ENCODE measurements at regions not wholly inside any gene's neighbourhood (a gene's known extent, or its start where the extent isn't known, plus 50 kb on each side); places are given as distances from the start of the nearest gene placed in this dataset.

DNA sequence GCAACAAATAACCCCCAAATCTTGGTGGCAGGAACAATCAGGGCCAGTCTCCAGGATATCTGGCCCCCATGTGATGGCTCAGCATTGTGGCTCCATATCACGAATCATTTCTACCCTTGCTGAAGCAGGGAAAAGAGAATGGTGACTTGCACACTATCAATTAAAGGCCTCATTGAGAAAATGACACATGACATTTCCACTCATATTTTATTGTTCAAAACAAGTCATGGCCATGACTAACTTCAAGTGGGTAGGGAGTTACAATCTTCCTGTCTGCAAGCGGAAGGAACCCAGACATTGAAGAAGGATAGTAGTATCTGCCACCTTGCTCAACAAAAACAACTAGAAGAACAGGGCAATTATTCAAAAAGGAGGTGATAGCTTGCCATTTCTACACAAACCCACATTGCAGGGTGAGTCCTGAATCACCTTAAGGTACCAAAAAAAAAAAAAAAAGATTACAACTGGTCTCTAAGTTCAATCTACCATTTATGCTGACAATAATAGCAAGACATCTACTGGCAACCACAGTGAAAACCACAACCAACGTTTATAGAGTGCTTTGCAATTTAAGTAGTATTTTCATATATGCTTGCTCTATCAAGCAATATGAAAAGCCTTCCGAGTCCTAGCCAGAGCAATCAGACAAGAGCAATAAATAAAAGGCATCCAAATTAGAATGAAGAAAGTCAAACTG lies 186.7 kb upstream of the DAPK1 start:
- TF ChIP-seq, protein P1, sequence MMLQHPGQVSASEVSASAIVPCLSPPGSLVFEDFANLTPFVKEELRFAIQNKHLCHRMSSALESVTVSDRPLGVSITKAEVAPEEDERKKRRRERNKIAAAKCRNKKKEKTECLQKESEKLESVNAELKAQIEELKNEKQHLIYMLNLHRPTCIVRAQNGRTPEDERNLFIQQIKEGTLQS (IDR thresholded peaks at IDR 0.05): no peak
- TF ChIP-seq POLR2A (IDR thresholded peaks at IDR 0.05; ENCODE audit: borderline replicate concordance, extremely low read depth, insufficient read depth, insufficient read length) (no peak), TCF7L2 (IDR thresholded peaks at IDR 0.05; ENCODE audit: borderline replicate concordance, extremely low read depth, insufficient read depth, insufficient read length) (no peak), POLR2AphosphoS5 (IDR thresholded peaks at IDR 0.05; ENCODE audit: low read depth, low read length) (no peak), EZH2 (IDR thresholded peaks at IDR 0.05) (no peak), JUND (IDR thresholded peaks at IDR 0.05) (no peak)
- TF ChIP-seq, protein P2, sequence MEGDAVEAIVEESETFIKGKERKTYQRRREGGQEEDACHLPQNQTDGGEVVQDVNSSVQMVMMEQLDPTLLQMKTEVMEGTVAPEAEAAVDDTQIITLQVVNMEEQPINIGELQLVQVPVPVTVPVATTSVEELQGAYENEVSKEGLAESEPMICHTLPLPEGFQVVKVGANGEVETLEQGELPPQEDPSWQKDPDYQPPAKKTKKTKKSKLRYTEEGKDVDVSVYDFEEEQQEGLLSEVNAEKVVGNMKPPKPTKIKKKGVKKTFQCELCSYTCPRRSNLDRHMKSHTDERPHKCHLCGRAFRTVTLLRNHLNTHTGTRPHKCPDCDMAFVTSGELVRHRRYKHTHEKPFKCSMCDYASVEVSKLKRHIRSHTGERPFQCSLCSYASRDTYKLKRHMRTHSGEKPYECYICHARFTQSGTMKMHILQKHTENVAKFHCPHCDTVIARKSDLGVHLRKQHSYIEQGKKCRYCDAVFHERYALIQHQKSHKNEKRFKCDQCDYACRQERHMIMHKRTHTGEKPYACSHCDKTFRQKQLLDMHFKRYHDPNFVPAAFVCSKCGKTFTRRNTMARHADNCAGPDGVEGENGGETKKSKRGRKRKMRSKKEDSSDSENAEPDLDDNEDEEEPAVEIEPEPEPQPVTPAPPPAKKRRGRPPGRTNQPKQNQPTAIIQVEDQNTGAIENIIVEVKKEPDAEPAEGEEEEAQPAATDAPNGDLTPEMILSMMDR (IDR thresholded peaks at IDR 0.05 in 2 of 3, conservative IDR thresholded peaks at IDR 0.05 in 1 of 3; ENCODE audit: borderline replicate concordance in 1 of 3, insufficient read depth in 1 of 3, low read depth in 2 of 3, low read length in 2 of 3): no peak
- TF ChIP-seq, protein P3, sequence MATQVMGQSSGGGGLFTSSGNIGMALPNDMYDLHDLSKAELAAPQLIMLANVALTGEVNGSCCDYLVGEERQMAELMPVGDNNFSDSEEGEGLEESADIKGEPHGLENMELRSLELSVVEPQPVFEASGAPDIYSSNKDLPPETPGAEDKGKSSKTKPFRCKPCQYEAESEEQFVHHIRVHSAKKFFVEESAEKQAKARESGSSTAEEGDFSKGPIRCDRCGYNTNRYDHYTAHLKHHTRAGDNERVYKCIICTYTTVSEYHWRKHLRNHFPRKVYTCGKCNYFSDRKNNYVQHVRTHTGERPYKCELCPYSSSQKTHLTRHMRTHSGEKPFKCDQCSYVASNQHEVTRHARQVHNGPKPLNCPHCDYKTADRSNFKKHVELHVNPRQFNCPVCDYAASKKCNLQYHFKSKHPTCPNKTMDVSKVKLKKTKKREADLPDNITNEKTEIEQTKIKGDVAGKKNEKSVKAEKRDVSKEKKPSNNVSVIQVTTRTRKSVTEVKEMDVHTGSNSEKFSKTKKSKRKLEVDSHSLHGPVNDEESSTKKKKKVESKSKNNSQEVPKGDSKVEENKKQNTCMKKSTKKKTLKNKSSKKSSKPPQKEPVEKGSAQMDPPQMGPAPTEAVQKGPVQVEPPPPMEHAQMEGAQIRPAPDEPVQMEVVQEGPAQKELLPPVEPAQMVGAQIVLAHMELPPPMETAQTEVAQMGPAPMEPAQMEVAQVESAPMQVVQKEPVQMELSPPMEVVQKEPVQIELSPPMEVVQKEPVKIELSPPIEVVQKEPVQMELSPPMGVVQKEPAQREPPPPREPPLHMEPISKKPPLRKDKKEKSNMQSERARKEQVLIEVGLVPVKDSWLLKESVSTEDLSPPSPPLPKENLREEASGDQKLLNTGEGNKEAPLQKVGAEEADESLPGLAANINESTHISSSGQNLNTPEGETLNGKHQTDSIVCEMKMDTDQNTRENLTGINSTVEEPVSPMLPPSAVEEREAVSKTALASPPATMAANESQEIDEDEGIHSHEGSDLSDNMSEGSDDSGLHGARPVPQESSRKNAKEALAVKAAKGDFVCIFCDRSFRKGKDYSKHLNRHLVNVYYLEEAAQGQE (IDR thresholded peaks at IDR 0.05; ENCODE audit: low read depth): no peak

Data from HCT116 (cell line).